ENCODE measurements at regions not wholly inside any gene's neighbourhood (a gene's known extent, or its start where the extent isn't known, plus 50 kb on each side); places are given as distances from the start of the nearest gene placed in this dataset.

DNA sequence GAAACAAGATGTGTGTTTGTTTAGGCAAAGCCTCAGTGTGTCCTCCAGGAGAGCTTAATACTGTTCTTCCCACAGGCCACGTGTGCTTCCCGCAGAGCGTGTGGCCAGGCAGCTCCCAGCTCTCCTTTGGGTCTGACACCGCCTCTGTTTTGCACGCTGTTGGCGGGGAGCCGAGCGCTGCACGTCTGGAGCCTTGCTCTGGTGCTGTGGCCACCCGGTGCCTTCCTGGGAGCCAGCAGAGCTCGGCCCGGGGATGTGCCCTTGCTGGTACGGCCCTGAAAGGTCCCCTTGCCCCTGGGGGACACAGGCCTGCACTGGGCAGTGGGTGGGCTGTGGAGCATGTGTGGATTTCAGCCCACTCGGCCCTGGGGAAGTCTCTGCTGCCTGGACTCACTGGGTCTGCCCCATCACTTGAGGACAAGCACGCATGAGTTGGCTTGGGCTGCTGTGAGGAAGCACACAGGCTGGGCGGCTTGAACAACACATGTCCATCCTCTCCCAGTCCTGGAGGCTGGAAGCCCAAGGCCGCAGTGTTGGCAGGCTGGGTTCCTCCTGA, 160.7 kb upstream of the HDAC4 start:
- Histone ChIP-seq H3K36me3 (ENCODE audit: low read depth) (no peaks in the 10 kb centered on the region), H3K27me3 (ENCODE audit: insufficient read depth, poor library complexity, severe bottlenecking) (no peaks in the 10 kb centered on the region), H3K27ac (ENCODE audit: poor library complexity, severe bottlenecking) (no peak overlapping the region), H3K4me3 (ENCODE audit: severe bottlenecking) (no peak overlapping the region), H3K4me1 (ENCODE audit: insufficient read depth, poor library complexity, severe bottlenecking) (no peaks in the 10 kb centered on the region), H3K9me3 (ENCODE audit: severe bottlenecking) (no peaks in the 10 kb centered on the region)
- no peak for ATAC-seq (ENCODE audit: low read depth)
- no peak for DNase-seq (ENCODE audit: low spot score)
- TF ChIP-seq, protein P1, sequence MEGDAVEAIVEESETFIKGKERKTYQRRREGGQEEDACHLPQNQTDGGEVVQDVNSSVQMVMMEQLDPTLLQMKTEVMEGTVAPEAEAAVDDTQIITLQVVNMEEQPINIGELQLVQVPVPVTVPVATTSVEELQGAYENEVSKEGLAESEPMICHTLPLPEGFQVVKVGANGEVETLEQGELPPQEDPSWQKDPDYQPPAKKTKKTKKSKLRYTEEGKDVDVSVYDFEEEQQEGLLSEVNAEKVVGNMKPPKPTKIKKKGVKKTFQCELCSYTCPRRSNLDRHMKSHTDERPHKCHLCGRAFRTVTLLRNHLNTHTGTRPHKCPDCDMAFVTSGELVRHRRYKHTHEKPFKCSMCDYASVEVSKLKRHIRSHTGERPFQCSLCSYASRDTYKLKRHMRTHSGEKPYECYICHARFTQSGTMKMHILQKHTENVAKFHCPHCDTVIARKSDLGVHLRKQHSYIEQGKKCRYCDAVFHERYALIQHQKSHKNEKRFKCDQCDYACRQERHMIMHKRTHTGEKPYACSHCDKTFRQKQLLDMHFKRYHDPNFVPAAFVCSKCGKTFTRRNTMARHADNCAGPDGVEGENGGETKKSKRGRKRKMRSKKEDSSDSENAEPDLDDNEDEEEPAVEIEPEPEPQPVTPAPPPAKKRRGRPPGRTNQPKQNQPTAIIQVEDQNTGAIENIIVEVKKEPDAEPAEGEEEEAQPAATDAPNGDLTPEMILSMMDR (IDR thresholded peaks at IDR 0.05; ENCODE audit: poor library complexity, severe bottlenecking), result no peak

GRCh38 chr2:239559417-239560261, 158.8 kb upstream of the HDAC4 start:
- H3K27me3 ChIP-seq (ENCODE audit: insufficient read depth, poor library complexity, severe bottlenecking), result no peaks in the 10 kb centered on the region
- no peaks in the 10 kb centered on the region for H3K36me3 ChIP-seq (ENCODE audit: low read depth)
- DNase-seq (ENCODE audit: low spot score) (no peak), ATAC-seq (ENCODE audit: low read depth) (no peak)
- H3K27ac ChIP-seq (ENCODE audit: poor library complexity, severe bottlenecking), result no peak overlapping the region
- H3K4me3 ChIP-seq (ENCODE audit: severe bottlenecking), result no peak overlapping the region
- TF ChIP-seq, protein P1 (IDR thresholded peaks at IDR 0.05; ENCODE audit: poor library complexity, severe bottlenecking), result no peak
- H3K9me3 ChIP-seq (ENCODE audit: severe bottlenecking), result no peaks in the 10 kb centered on the region
- H3K4me1 ChIP-seq (ENCODE audit: insufficient read depth, poor library complexity, severe bottlenecking), result peaks cover 4% of the 10 kb centered on the region

GRCh38 chr2:239558661-239559060, 157.8 kb upstream of the HDAC4 start:
- TF ChIP-seq, protein P1 (IDR thresholded peaks at IDR 0.05; ENCODE audit: poor library complexity, severe bottlenecking), result no peak
- no peaks in the 10 kb centered on the region for H3K27me3 ChIP-seq (ENCODE audit: insufficient read depth, poor library complexity, severe bottlenecking)
- H3K27ac ChIP-seq (ENCODE audit: poor library complexity, severe bottlenecking), result no peak overlapping the region
- no peak for ATAC-seq (ENCODE audit: low read depth)
- no peak for DNase-seq (ENCODE audit: low spot score)
- no peaks in the 10 kb centered on the region for H3K36me3 ChIP-seq (ENCODE audit: low read depth)
- no peak overlapping the region for H3K4me3 ChIP-seq (ENCODE audit: severe bottlenecking)
- peaks cover 4% of the 10 kb centered on the region for H3K4me1 ChIP-seq (ENCODE audit: insufficient read depth, poor library complexity, severe bottlenecking)
- no peaks in the 10 kb centered on the region for H3K9me3 ChIP-seq (ENCODE audit: severe bottlenecking)

- TF ChIP-seq, protein P1 (IDR thresholded peaks at IDR 0.05; ENCODE audit: poor library complexity, severe bottlenecking), result no peak
- ATAC-seq (ENCODE audit: low read depth), result no peak
- H3K4me3 ChIP-seq (ENCODE audit: severe bottlenecking), result no peak overlapping the region
- H3K27ac ChIP-seq (ENCODE audit: poor library complexity, severe bottlenecking), result no peak overlapping the region
- H3K27me3 ChIP-seq (ENCODE audit: insufficient read depth, poor library complexity, severe bottlenecking), result no peaks in the 10 kb centered on the region
- peaks cover 4% of the 10 kb centered on the region for H3K4me1 ChIP-seq (ENCODE audit: insufficient read depth, poor library complexity, severe bottlenecking)
- H3K9me3 ChIP-seq (ENCODE audit: severe bottlenecking), result no peaks in the 10 kb centered on the region
- no peak for DNase-seq (ENCODE audit: low spot score)
- no peaks in the 10 kb centered on the region for H3K36me3 ChIP-seq (ENCODE audit: low read depth)
Observed at GRCh38 chr2:239557516-239557915, 156.7 kb upstream of the HDAC4 start.

DNA sequence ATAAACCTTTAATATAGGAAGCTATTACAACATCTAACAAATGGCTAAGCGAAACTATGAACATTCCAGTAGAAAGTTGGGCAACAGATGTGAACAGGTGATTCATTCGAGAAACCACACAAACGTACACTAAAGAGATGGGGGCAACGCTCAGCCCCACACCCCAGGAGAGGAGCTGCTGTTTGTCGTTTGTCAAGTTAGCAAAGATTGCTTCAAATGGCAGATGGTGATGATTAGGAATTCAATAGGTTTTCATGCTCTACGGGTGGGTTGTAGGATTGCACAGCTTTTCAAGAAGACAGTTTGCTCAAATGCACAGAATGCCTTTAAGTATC, 154.7 kb upstream of the HDAC4 start:
- Histone ChIP-seq H3K4me1 (ENCODE audit: insufficient read depth, poor library complexity, severe bottlenecking) (peaks cover 4% of the 10 kb centered on the region), H3K27ac (ENCODE audit: poor library complexity, severe bottlenecking) (no peak overlapping the region), H3K4me3 (ENCODE audit: severe bottlenecking) (no peak overlapping the region), H3K36me3 (ENCODE audit: low read depth) (no peaks in the 10 kb centered on the region), H3K9me3 (ENCODE audit: severe bottlenecking) (no peaks in the 10 kb centered on the region), H3K27me3 (ENCODE audit: insufficient read depth, poor library complexity, severe bottlenecking) (no peaks in the 10 kb centered on the region)
- ATAC-seq (ENCODE audit: low read depth), result peak; percentile 75
- TF ChIP-seq, protein P1 (IDR thresholded peaks at IDR 0.05; ENCODE audit: poor library complexity, severe bottlenecking), result no peak
- DNase-seq (ENCODE audit: low spot score), result no peak
